NT2/D1 (cell line): ENCODE measurements at regions not wholly inside any gene's neighbourhood (a gene's known extent, or its start where the extent isn't known, plus 50 kb on each side); places are given as distances from the start of the nearest gene placed in this dataset.

Experiments used
- DNase-seq: peaks from one replicate; pipeline ENCODE4 v3.0.0-alpha.2; 2011; ENCODE audit warnings: low read depth, low spot score
- H3K27me3 ChIP-seq: 2 replicates; pipeline ENCODE4 v1.6.0; 2011; ENCODE audit warnings: mild to moderate bottlenecking; ENCODE audit not compliant: insufficient read length, insufficient read depth
- H3K36me3 ChIP-seq: 2 replicates; pipeline ENCODE4 v1.6.1; 2011; ENCODE audit warnings: mild to moderate bottlenecking, low read length, mixed read lengths; ENCODE audit not compliant: insufficient read depth, insufficient read length
- H3K4me1 ChIP-seq: 2 replicates; pipeline ENCODE4 v1.5.1; 2011; ENCODE audit not compliant: insufficient read depth, insufficient read length
- H3K4me3 ChIP-seq: 2 replicates; pipeline ENCODE4 v1.5.1; 2011; ENCODE audit warnings: low read depth; ENCODE audit not compliant: insufficient read length
- H3K9ac ChIP-seq: 2 replicates; pipeline ENCODE4 v1.6.0; 2011; ENCODE audit warnings: low read depth; ENCODE audit not compliant: insufficient read length
- H3K9me3 ChIP-seq: 2 replicates; pipeline ENCODE4 v1.5.1; 2011; ENCODE audit warnings: mild to moderate bottlenecking, low read length; ENCODE audit not compliant: insufficient read depth
- SUZ12 ChIP-seq: IDR thresholded peaks from 2 replicates; pipeline ENCODE4 v1.6.1; 2011; ENCODE audit not compliant: insufficient read length, insufficient read depth; ENCODE audit errors: extremely low read depth
- YY1 ChIP-seq: IDR thresholded peaks from 2 replicates; pipeline ENCODE4 v1.6.1; 2011; ENCODE audit not compliant: insufficient read length, insufficient read depth
- ZNF274 ChIP-seq: IDR thresholded peaks from 2 replicates; pipeline ENCODE4 v1.6.1; 2011; ENCODE audit warnings: mild to moderate bottlenecking, low read depth, low read length

DNA sequence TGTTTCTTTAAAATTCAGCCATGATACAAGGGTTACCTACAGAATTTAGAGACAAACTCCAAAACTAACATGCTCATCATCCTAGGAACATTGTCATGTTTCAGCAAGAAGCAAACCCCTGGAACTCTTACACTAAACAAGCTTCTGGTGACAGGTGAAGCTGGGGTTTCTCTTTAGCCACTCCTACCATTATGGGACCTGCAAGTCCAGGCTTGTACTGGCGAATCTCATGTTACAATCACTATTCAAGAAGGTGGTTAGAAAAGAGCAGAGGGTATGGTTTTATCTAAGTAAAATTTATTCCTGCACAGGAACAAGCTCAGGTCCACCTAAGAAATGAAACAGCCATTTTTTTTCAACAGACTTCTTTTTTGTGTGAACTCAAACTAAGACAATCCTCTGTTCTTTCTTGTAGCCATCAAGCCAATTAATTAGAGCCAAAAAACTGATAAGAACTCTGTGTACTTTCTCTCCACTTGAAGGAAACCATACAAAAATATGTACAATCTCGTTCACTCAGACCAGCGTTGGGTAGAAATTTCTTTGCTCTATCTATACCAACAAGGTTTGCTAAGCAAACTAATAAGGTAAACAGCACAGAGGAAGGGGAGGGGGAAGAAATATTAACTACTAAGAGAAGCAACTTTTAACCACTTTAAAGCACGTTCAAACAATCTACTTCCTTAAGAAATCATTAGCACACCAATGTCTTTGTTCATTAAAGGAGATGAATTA lies 63.3 kb upstream of the NEDD4L start:
- no peak overlapping the region for H3K4me3 ChIP-seq
- H3K36me3 ChIP-seq: no peaks in the 10 kb centered on the region
- TF ChIP-seq YY1 (no peak), ZNF274 (no peak), SUZ12 (no peak)
- no peak for DNase-seq
- H3K4me1 ChIP-seq: no peaks in the 10 kb centered on the region
- H3K9ac ChIP-seq: no peak overlapping the region
- H3K9me3 ChIP-seq: no peaks in the 10 kb centered on the region
- no peaks in the 10 kb centered on the region for H3K27me3 ChIP-seq

DNA sequence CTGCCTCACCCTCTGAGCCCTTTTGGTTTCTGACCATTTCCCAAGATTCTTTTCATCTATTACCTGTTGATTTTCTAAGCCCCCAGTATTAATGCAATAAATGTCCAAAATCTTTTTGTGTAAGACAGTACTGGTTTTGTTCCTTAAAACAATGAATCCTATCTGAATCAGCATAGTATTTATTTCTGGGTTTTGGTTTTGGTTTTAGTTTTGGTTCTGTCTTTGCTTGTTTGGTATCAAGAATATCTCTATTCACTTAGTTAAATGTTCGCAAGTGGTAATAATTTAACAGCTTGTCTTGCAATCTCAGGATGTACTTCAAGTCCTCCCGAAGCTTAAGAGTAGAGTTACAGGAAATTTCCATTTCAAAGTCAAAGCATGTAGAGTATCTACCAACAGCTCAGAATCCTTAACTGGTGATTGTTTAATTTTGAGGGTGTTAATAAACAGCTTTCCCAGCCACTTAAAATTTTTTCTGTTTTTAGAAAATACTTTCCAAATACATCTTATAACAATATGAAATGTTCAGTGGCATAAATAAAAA lies 67.7 kb upstream of the NEDD4L start:
- no peak overlapping the region for H3K4me3 ChIP-seq
- H3K9me3 ChIP-seq: no peaks in the 10 kb centered on the region
- H3K4me1 ChIP-seq: no peaks in the 10 kb centered on the region
- no peak for TF ChIP-seq SUZ12
- TF ChIP-seq ZNF274: no peak
- TF ChIP-seq YY1: no peak
- H3K9ac ChIP-seq: no peak overlapping the region
- no peak for DNase-seq
- H3K36me3 ChIP-seq: no peaks in the 10 kb centered on the region
- H3K27me3 ChIP-seq: no peaks in the 10 kb centered on the region

DNA sequence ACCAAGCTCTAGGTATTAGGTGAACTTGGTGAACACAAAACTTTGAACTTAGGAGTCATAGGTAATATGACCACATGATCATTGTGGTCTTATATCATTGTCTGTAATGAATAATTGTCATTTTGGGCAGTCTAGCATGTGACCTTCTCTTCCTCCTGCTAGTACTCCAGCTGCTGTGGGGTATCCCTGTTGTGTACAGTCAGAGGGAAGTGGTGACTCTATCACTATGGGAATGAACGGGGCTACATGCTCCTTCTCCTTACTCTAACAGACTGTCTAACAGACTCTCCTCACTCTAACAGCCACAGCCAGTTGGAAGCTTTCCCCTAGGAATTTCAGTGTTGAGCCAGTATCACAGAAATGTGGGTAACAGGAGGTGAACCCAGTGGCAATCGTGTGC lies 68.2 kb upstream of the NEDD4L start:
- TF ChIP-seq ZNF274 (no peak), YY1 (no peak), SUZ12 (no peak)
- Histone ChIP-seq H3K9ac (no peak overlapping the region), H3K36me3 (no peaks in the 10 kb centered on the region), H3K4me1 (no peaks in the 10 kb centered on the region), H3K9me3 (no peaks in the 10 kb centered on the region), H3K27me3 (no peaks in the 10 kb centered on the region), H3K4me3 (no peak overlapping the region)
- no peak for DNase-seq

DNA sequence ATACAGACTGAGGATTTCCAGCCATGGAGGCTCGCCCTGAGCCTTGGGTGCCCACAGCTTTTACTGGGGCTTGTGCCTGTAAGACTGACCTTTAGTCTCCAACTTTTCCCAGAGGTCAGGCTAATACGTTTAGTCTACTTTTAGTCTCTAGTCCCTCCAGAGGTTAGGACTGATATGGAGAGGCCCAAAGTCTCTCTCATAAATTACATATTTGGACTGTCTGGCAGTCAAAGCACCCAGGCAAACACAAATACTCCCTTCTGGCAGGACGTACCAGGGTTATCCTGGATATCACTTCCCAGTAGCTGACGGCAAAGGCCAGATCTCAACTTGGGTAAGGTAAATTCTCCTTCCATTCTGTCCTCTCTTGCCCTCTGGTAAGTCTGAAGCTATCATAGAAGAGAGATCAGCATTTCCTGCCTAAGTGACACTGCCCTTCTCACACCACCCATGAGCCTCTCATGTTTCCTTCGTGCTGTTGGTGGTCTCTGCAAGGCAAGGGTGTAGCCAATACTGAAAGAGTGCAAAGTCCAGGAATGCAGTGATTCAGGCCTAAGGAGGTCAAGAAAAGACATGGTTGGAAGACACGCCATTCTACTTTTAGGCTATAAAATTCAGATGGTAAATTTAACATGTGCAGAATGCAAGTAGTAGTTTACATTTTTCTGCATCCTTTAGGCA lies 69.3 kb upstream of the NEDD4L start:
- no peaks in the 10 kb centered on the region for H3K27me3 ChIP-seq
- TF ChIP-seq ZNF274 (no peak), YY1 (no peak), SUZ12 (no peak)
- H3K9ac ChIP-seq: no peak overlapping the region
- no peak overlapping the region for H3K4me3 ChIP-seq
- DNase-seq: no peak
- no peaks in the 10 kb centered on the region for H3K9me3 ChIP-seq
- no peaks in the 10 kb centered on the region for H3K4me1 ChIP-seq
- H3K36me3 ChIP-seq: no peaks in the 10 kb centered on the region

DNA sequence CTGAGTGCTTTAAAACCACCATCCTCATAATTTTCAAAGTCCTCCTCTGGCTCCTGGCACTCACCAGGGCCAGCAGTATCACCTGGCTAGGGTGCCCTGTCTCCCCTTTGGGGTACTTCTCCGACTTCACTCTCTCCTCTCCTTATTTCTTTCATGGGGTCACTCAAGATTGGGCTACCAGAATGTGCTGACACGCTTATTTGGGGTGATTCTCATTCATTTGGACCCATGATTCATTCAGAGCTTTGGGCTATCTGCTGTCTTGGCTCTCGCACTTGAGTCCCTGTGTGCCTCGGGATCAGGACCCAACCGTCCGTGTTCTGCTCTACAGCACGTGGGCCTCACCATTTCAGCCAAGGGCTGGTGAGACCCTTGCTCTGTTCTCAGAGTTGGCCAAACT lies 70.1 kb upstream of the NEDD4L start:
- DNase-seq: no peak
- Histone ChIP-seq H3K27me3 (no peaks in the 10 kb centered on the region), H3K4me1 (no peaks in the 10 kb centered on the region), H3K4me3 (no peak overlapping the region), H3K9me3 (no peaks in the 10 kb centered on the region), H3K36me3 (no peaks in the 10 kb centered on the region), H3K9ac (no peak overlapping the region)
- TF ChIP-seq ZNF274: no peak
- no peak for TF ChIP-seq SUZ12
- TF ChIP-seq YY1: no peak

- TF ChIP-seq SUZ12 (no peak), YY1 (no peak), ZNF274 (no peak)
- Histone ChIP-seq H3K9ac (no peak overlapping the region), H3K27me3 (no peaks in the 10 kb centered on the region), H3K36me3 (no peaks in the 10 kb centered on the region), H3K9me3 (no peaks in the 10 kb centered on the region), H3K4me3 (no peak overlapping the region), H3K4me1 (no peaks in the 10 kb centered on the region)
- DNase-seq: peak; percentile 20
Observed at GRCh38 chr18:57970356-57971095, 73.5 kb upstream of the NEDD4L start.

DNA sequence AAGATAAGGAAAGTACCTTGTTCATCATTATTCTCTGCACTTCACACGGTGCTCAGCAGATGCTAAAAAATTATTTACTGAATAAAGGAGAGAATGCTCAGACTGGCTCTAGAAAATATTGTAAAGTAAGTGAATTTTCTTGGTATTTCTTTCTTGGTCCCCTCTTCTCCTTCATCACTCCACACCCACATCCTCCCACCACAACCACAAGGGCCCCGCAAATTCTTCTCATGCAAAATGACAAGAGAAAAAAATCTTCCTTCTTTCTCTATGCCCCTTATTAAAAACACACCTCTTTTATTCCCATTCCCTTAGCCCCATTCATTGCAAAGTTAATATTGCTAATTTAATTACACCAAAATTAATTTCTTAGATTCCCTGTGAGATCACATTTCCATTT lies 74.2 kb upstream of the NEDD4L start:
- TF ChIP-seq YY1: no peak
- no peak for TF ChIP-seq ZNF274
- TF ChIP-seq SUZ12: no peak
- no peaks in the 10 kb centered on the region for H3K9me3 ChIP-seq
- no peak overlapping the region for H3K9ac ChIP-seq

More for the DNA sequence above, 74.2 kb upstream of the NEDD4L start:
- no peak for DNase-seq
- Histone ChIP-seq H3K27me3 (no peaks in the 10 kb centered on the region), H3K4me1 (no peaks in the 10 kb centered on the region), H3K4me3 (no peak overlapping the region), H3K36me3 (no peaks in the 10 kb centered on the region)
